HG02571 (cell line): ENCODE measurements at regions not wholly inside any gene's neighbourhood (a gene's known extent, or its start where the extent isn't known, plus 50 kb on each side); places are given as distances from the start of the nearest gene placed in this dataset.

Experiments
- ATAC-seq: cut with Tn5 transposase; IDR thresholded peaks from one replicate; pipeline ENCODE4 v1.9.1; 2021; ENCODE audit warnings: mild to moderate bottlenecking, moderate library complexity; ENCODE audit not compliant: unreplicated experiment

- ATAC-seq = no peak
These were observed 596.8 kb upstream of the JAG1 start for GRCh38 chr20:11270566-11270965.

DNA sequence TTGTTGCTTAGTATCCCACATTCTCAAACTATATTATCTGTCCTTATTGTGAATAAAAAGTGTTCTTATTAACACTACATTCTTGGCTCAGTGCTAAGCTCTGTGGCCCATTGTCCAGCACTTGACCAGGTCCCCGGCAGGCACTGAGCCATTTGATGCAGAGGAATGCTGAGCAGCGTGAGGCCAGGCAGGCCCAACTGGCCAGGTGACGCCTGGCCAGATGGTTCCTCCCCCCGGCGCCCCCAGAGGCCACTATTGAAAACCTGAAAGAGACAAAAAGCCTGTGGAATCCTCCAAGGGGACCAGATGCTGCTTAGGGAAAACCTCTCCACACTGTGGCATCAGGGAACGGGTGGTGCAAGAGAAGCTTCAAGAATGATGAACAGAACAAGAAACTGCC is 597.5 kb upstream of the JAG1 start:
- ATAC-seq = no peak

GRCh38 chr20:11271920-11272594 is 598.3 kb upstream of the JAG1 start:
- ATAC-seq = no peak

GRCh38 chr20:11274141-11274594 is 600.4 kb upstream of the JAG1 start:
- no peak for ATAC-seq

DNA sequence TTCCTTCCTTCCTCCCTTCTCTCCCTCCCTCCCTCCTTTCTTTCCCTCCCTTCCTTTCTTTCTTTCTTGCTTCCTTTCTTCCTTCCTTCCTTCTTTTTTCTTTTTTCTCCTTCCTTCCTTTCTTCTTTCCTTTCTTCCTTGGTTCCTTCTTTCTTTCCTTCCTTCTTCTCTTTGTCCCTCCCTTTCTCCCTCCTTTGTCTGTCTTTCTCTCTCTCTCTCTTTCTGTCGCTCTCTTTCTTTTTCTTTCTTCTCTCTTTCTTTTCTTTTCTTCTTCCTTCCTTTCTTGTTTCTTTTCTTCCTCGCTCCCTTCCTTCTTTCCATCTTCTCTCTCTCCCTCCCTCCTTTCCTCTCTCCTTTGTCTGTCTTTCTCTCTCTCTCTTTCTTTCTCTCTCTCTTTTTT is 601.9 kb upstream of the JAG1 start:
- no peak for ATAC-seq

GRCh38 chr20:11277170-11277569 is 603.4 kb upstream of the JAG1 start:
- no peak for ATAC-seq

DNA sequence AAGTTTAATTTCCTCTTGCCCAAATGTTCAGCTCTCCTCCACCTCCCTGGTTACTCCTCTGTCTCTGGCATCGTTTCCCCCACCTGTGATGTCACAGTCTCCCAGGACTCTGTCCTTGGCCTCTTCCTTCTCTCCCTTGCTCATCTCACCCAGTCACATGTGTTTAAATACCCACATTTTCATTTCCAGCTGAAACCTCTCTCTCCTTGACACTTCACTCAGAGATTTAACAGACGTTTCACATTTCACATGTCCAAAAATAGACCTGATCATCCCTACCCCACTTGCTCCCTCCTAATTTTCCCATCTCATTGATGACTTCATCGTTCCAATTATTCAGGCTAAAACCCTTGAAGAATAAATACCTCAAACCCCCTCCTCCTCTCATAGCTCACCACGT is 604.1 kb upstream of the JAG1 start:
- ATAC-seq = no peak

DNA sequence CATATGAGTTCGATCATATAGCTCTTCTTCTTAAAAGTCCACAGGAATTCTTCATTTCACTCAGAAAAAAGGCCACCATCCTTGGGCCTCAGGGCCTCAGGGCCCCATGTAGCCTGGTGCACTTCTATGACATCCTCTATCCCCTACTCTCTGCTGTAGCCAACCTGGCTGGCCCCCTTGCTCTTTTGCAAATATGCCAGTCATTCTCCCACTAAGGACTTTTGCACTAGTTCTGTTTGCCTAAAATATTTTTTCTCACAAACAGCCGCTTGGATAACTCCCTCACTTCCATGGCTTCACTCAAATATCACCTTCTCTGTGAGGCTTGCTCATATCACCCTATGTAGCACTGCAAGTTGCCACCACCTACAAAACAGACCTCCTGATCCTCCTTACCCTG is 604.7 kb upstream of the JAG1 start:
- ATAC-seq = no peak

GRCh38 chr20:11281240-11281639 is 607.4 kb upstream of the JAG1 start:
- no peak for ATAC-seq

GRCh38 chr20:11281768-11282167 is 608.0 kb upstream of the JAG1 start:
- no peak for ATAC-seq

GRCh38 chr20:11287126-11287525 is 613.3 kb upstream of the JAG1 start:
- ATAC-seq = no peak

DNA sequence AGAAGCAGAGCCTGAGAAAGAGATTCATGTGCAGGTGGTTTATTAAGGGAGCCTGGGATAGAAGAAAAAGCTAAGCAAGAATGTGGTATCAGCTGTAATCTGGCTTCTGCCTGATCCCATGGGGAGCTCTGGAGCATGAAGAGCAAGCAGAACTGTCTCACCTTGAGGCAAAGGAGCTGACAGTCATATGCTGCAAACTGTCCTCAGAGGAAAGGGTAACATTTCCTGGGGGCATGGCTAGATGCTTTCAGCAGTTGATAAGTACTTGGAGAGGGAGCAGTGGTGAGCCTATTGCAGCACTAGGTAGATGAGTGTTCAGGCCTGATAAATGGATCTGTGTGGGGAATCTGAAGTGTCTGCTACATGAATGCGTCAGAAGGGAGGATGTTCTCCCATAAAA is 621.5 kb upstream of the BTBD3 start:
- no peak for ATAC-seq

DNA sequence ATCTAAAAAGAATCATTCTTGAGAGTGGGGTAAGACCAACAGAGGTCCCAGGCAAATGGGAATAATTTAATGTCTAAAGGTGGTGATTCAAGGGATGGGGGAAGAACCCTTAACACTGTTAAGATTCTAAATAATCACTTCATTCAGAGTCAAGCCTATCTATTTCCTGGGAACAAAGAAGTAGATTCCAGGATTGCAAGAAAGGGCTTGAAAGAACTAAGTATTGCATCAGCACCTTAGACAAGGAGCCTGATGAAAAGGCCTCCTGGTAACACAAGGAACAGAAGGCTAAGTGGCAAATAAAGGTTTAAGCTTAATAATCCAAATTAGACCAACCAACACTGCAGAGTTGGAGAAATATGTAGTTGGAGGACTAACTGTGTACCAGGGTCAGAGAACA is 620.7 kb upstream of the BTBD3 start:
- ATAC-seq = no peak

- no peak for ATAC-seq
These were observed 616.0 kb upstream of the BTBD3 start for GRCh38 chr20:11301699-11302098.

GRCh38 chr20:11302436-11302835 is 615.3 kb upstream of the BTBD3 start:
- ATAC-seq = no peak

DNA sequence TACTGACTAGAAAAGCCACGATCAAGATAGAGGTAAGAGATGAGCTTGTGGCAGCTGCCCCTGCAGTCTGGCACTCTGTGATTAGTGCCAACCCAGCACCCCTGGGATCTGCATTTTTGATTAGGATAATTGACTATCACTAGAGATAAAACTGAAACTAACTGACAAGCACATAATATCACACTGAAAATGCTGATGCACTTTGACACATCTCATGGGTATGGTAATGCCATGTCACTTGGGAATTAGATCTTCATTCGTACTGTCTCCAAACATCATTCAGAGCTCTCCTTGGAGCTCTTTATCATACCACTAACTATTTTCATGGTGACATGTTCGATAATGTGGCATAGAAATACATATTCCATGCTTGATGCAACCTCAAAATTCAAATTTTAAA is 612.9 kb upstream of the BTBD3 start:
- ATAC-seq = no peak

GRCh38 chr20:11305406-11305805 is 612.3 kb upstream of the BTBD3 start:
- no peak for ATAC-seq

DNA sequence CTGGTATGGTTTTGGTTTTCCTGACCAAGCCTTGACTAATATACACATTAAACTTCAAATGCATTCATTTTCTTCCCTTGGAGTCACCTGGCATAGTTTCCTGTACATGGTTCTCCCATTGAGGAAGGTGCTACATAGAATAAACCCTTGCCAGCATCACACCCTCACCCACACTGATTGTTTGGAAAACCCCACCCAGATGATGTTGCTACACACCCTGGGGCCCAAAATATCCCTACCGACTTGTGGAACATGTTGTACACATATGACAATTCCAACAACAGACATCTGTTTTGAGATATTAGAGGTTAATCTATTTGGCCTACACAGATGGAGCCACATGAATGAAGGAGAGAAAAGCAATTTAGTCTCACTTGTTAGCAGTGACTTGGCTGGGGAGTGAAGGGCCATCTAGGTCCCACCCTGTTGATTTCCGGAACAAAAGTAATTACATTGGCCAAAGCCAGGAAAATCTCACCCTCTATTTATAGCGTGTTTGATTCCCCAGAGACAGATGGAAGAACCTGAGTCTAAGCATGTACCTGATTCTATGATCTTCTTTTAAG is 606.0 kb upstream of the BTBD3 start:
- no peak for ATAC-seq

- no peak for ATAC-seq
These were observed 602.2 kb upstream of the BTBD3 start for GRCh38 chr20:11315525-11315924.

- ATAC-seq = no peak
These were observed 601.4 kb upstream of the BTBD3 start for GRCh38 chr20:11316244-11316643.

- ATAC-seq = no peak
These were observed 597.7 kb upstream of the BTBD3 start for GRCh38 chr20:11320033-11320432.

GRCh38 chr20:11323816-11324215 is 593.9 kb upstream of the BTBD3 start:
- ATAC-seq = no peak

- ATAC-seq = no peak
These were observed 592.7 kb upstream of the BTBD3 start for GRCh38 chr20:11324990-11325389.
